GM10266 (cell line): ENCODE measurements at regions not wholly inside any gene's neighbourhood (a gene's known extent, or its start where the extent isn't known, plus 50 kb on each side); places are given as distances from the start of the nearest gene placed in this dataset.

Experiments
- DNase-seq: peaks from one replicate; pipeline ENCODE4 v3.0.0; 2012; ENCODE audit errors: extremely low spot score
- CTCF ChIP-seq: IDR thresholded peaks from 2 replicates; pipeline ENCODE4 v1.5.1; 2012; ENCODE audit warnings: mild to moderate bottlenecking, low read depth; ENCODE audit not compliant: control insufficient read depth, insufficient read depth; ENCODE audit errors: missing control alignments

- no peak for TF ChIP-seq CTCF
- no peak for DNase-seq
These were observed 598.6 kb downstream of the SLC4A3 start for GRCh38 chr2:220226076-220226475.

GRCh38 chr2:220226546-220226945, 599.1 kb downstream of the SLC4A3 start:
- no peak for TF ChIP-seq CTCF

GRCh38 chr2:220227266-220227920, 600.0 kb downstream of the SLC4A3 start:
- no peak for DNase-seq
- TF ChIP-seq CTCF, result no peak

More at GRCh38 chr2:220226546-220226945, 599.1 kb downstream of the SLC4A3 start:
- DNase-seq, result no peak

GRCh38 chr2:220228310-220229006, 601.0 kb downstream of the SLC4A3 start:
- TF ChIP-seq CTCF, result no peak
- no peak for DNase-seq

GRCh38 chr2:220240641-220241040, 613.2 kb downstream of the SLC4A3 start:
- TF ChIP-seq CTCF, result no peak

GRCh38 chr2:220241423-220241822, 614.0 kb downstream of the SLC4A3 start:
- no peak for DNase-seq
- TF ChIP-seq CTCF, result no peak

More at GRCh38 chr2:220240641-220241040, 613.2 kb downstream of the SLC4A3 start:
- no peak for DNase-seq

- DNase-seq, result no peak
- TF ChIP-seq CTCF, result no peak
These were observed 616.1 kb downstream of the SLC4A3 start for GRCh38 chr2:220243571-220243970.
